ENCODE measurements at regions not wholly inside any gene's neighbourhood (a gene's known extent, or its start where the extent isn't known, plus 50 kb on each side); places are given as distances from the start of the nearest gene placed in this dataset.

- TF ChIP-seq EZH2 (IDR thresholded peaks at IDR 0.05; ENCODE audit: insufficient read depth, poor library complexity, severe bottlenecking) (no peak), EZH2phosphoT487 (IDR thresholded peaks at IDR 0.05; ENCODE audit: insufficient read depth, low read depth) (no peak)
Measured at GRCh38 chr4:126737899-126738526, 894.7 kb upstream of the INTU start.

Data from GM23248 (cell line).